GM12873 (cell line): ENCODE measurements at regions not wholly inside any gene's neighbourhood (a gene's known extent, or its start where the extent isn't known, plus 50 kb on each side); places are given as distances from the start of the nearest gene placed in this dataset.

Experiments used
- CTCF ChIP-seq: IDR thresholded peaks from 2 replicates; pipeline ENCODE4 v1.5.1; 2012; ENCODE audit warnings: low read depth, mild to moderate bottlenecking, moderate library complexity, low read length, control low read depth; ENCODE audit not compliant: insufficient read depth; ENCODE audit errors: missing control alignments

DNA sequence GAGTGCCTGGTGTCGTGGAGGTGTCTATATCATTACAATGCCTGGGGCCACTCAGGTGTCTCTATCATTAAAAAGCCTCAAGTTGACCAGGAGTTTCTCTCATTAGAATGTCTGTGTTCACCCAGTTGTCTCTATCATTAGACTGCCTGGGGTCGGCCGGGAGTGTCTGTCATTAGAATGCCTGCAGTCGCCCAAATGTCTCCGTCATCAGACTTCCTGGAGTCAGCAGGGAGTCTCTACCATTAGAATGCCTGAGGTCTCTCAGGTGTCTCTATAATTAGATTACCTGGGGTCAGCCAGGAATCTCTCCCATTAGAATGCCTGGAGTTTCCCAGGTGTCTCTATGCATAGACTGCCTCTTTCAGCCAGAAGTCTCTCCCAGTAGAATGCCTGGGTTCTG is 1477.6 kb downstream of the UQCRFS1 start:
- no peak for TF ChIP-seq CTCF

- no peak for TF ChIP-seq CTCF
Measured at GRCh38 chr19:27734496-27735220, 1478.3 kb downstream of the UQCRFS1 start.

GRCh38 chr19:27733551-27734266 is 1479.2 kb downstream of the UQCRFS1 start:
- no peak for TF ChIP-seq CTCF

- no peak for TF ChIP-seq CTCF
Measured at GRCh38 chr19:27729332-27729731, 1483.6 kb downstream of the UQCRFS1 start.

DNA sequence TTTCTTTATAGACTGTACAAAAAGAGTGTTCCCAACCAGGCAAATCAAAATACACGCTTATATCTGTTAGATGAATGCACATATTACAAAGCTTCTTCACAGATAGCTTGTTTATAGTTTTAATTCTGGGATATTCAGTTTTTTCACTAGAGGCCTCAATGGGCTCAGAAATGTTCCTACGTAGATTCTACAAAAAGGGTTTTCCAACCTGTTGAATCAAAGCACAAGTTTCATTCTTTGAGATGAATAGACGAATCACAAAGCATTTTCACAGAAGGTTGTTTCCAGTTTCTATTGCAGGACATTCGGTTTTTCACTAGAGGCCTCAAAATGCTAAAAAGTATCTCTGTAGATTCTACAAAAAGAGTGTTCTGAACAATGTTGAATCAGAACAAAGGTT is 1490.3 kb downstream of the UQCRFS1 start:
- TF ChIP-seq CTCF: no peak

DNA sequence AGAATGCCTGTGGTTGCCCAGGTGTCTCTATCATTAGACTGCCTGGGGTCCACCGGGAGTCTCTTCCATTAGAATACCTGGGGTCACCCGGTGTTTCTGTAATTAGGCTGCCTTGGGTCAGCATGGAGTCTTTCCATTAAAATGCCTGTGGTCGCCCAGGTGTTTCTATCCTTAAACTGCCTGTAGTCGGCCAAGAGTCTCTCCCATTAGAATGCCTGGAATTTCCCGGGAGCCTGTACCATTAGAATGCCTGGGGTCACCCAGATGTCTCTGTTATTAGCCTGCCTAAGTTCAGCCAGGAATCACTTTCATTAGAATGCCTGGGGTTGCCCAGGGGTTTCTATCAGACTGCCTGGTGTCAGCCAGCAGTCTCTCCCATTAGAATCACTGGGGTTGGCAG is 1492.8 kb downstream of the UQCRFS1 start:
- TF ChIP-seq CTCF: no peak

- TF ChIP-seq CTCF: no peak
Measured at GRCh38 chr19:27719034-27719433, 1493.9 kb downstream of the UQCRFS1 start.
